ENCODE measurements at regions not wholly inside any gene's neighbourhood (a gene's known extent, or its start where the extent isn't known, plus 50 kb on each side); places are given as distances from the start of the nearest gene placed in this dataset.

DNA sequence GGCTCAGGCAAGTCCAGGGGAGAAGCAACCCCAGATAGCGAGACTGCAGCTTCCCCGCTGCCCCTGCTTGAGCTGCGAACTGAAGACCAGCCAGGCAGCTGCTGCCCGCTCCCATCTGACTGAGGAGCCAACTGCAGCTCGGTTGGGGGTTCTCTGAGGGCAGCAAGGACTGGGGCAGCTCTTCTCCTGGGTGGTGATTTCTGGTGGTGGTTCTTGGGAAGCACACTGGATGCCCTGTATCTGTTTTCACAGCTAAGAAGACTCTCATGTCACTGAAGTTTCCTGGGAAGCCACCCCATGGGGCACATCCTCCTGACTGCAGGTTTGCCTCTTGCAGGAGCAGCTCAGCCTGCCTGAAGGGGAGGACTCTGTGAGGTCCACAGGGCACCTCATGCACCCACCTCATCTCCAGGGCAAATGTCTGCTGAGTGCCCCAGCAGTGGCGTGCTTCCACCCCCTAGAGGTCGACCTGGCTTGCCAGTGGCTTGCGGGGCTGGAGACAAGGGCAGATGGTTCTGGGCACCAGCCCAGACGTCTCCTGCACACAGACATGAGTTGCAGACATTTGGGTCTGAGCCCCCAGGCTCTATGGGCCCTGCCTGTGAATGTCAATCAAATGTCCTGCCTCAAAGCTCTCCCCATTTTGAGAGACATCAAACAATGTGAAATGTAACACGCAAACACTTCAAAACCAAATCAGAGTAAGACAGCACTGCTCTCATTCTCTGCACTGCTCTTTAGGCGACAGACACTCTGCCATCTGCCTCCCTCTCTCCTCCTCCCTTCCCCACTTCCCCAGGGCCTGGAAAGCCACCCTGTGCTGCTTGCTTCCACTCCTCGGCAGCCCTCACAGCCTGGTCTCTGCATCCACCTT, 800.9 kb downstream of the BRD1 start:
- no peak for DNase-seq

GRCh38 chr22:49025791-49026493, 801.7 kb downstream of the BRD1 start:
- DNase-seq, result no peak

GRCh38 chr22:49024775-49025440, 802.8 kb downstream of the BRD1 start:
- DNase-seq, result no peak

GRCh38 chr22:49023879-49024774, 803.5 kb downstream of the BRD1 start:
- no peak for DNase-seq

GRCh38 chr22:49023161-49023878, 804.4 kb downstream of the BRD1 start:
- no peak for DNase-seq

GRCh38 chr22:49022816-49023160, 804.9 kb downstream of the BRD1 start:
- DNase-seq, result no peak

GRCh38 chr22:49021926-49022815, 805.5 kb downstream of the BRD1 start:
- no peak for DNase-seq

DNA sequence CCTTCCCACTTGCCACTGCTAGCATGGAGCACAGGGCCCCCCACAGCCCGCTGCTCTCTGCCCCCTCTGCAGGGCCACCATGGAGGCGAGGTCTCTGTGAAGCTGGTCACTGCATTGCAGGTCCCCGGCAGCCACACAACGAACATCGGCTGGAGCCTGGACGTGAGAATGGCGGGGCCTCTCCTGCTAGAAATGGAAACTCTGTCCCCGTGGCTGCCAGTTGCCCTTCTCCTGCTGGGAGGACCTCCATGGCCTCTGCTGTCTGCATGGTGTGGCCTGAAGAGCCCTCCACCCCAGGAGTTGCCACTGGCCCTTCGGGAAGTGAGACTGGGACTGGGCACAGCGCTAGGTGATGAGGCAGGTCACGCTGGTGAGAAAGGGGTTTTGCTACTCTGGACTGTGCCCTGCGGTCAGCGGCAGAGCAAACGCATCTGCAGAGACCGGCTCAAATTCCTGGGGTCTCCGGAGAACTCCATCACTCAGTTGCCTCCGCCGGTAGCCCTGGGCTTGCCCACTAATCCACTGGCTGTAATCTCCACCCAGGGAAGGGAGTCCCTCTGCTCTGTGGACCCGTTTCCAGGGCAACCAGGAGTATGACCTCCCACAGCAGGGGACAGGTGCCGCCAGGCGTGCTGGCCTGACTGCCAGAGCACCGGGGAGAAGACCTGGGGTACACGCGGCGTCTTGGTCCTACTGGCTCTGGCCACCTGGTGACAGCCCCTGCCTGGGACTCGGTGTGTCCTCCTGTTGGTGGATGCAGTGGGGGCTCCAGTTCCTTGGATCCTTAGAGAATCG, 806.3 kb downstream of the BRD1 start:
- DNase-seq, result no peak

GRCh38 chr22:49019737-49020713, 807.6 kb downstream of the BRD1 start:
- no peak for DNase-seq

DNA sequence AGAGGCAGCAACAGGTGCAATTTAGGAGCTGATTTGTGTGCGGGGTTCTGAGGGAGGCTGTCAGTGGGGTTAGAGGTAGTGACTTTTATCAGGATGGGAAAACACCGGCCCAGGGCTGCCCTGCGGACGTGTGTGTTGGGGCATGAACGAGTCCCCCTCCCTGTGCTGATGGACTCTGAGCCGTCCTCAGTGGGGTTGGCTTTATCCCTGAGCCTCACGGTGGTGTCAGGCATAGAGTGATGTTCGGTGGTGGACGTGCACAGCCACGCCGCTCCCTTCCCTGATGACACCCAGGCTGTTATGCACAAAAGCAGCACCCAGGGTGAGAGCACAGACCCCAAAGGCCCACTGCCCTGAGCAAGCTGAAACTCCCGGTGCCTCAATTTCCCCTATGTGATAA, 809.1 kb downstream of the BRD1 start:
- no peak for DNase-seq

GRCh38 chr22:49017482-49018329, 810.0 kb downstream of the BRD1 start:
- no peak for DNase-seq

DNA sequence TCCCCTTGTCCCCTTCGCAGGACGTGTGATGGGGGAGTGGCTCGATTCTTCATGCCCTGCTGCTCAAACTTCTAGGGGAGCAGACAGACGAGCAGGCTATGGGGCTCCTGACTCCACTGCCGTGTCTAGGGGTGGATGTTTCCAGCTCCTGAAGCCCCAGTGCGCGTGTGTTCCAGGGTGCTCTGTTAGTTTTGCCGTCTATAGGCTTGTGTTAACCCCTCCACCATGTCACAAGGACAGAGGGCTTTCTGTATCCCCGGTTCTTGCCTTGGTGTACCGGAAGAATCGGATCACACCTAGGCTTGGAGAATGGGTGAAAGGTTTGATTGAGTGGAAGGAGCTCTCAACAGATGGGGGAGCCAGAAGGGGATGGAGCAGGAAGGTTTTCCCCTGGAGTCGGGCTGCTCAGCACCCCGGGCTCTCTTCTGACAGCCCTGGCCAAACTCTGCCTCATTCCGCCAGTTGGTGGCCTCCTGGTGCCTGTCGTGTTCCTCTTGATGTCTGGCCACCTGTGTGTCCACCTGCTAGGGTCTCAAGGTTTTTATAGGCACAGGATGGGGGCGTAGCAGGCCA, 810.7 kb downstream of the BRD1 start:
- DNase-seq, result no peak

- DNase-seq, result no peak
These were observed 811.4 kb downstream of the BRD1 start for GRCh38 chr22:49015993-49016908.

DNA sequence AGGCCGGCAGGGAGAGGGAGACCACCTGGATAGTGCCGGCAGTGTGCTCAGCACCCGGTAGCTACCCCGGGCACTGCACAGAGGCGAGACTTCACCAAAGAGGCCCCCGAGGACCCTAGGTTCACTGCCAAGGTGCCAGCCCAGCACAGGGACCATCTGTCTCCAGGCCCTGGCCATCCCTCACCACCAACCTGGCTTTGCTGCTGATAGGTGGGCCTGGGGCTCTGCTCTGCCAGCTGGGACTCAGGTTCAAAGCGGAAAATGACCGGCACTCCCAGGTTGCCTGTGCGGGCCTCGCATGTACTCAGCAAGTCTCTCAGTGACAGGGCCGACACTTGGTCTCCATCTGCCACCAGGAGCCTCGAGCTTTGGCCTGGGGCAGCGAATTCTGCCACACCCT, 812.2 kb downstream of the BRD1 start:
- DNase-seq, result no peak

- DNase-seq, result no peak
These were observed 813.2 kb downstream of the BRD1 start for GRCh38 chr22:49014227-49015201.

Measured in EL (cell line).